Small intestine (tissue), 7 donors: ENCODE measurements at regions not wholly inside any gene's neighbourhood (a gene's known extent, or its start where the extent isn't known, plus 50 kb on each side); places are given as distances from the start of the nearest gene placed in this dataset.
"Not testable (repeated sequence)": the region's sequence is repeated elsewhere in the genome, so short reads cannot be mapped to it uniquely, and the experiment has no call there.

Experiments used
- DNase-seq, 2 donors: peaks; one replicate each; pipeline versions ENCODE4 v3.0.0 to v3.0.0-alpha.2; 2013
- FAIRE-seq: peaks from 2 replicates; lab custom pipeline; 2012; peaks lifted over from hg19 to GRCh38; lab: Jason Lieb, UNC
- H3K27ac ChIP-seq, 3 donors: one replicate each; pipeline ENCODE4 v1.5.1; 2013; ENCODE audit warnings: low read length in 2 of 3, mild to moderate bottlenecking in 2 of 3, control low read depth in 1 of 3, inconsistent platforms in 1 of 3, low read depth in 1 of 3, moderate library complexity in 1 of 3
- H3K27me3 ChIP-seq, 3 donors: one replicate each; pipeline ENCODE4 v1.6.1; 2013; ENCODE audit warnings: low read length in 3 of 3, inconsistent platforms in 1 of 3; ENCODE audit not compliant: control insufficient read depth in 3 of 3, insufficient read depth in 3 of 3
- H3K36me3 ChIP-seq, 3 donors: one replicate each; pipeline ENCODE4 v1.6.1; 2013; ENCODE audit warnings: low read length in 3 of 3, inconsistent platforms in 1 of 3, low read depth in 1 of 3, mild to moderate bottlenecking in 1 of 3, moderate library complexity in 1 of 3; ENCODE audit not compliant: control insufficient read depth in 3 of 3, insufficient read depth in 2 of 3
- H3K4me1 ChIP-seq, 3 donors: one replicate each; pipeline ENCODE4 v1.6.1; 2013; ENCODE audit warnings: low read length in 2 of 3, inconsistent platforms in 1 of 3, low read depth in 1 of 3, mild to moderate bottlenecking in 1 of 3, moderate library complexity in 1 of 3; ENCODE audit not compliant: control insufficient read depth in 3 of 3, insufficient read depth in 2 of 3
- H3K4me3 ChIP-seq, 3 donors: one replicate each; pipeline ENCODE4 v1.5.1; 2013; ENCODE audit warnings: low read length in 3 of 3, control low read depth in 1 of 3, inconsistent platforms in 1 of 3, low read depth in 1 of 3, mild to moderate bottlenecking in 1 of 3, moderate library complexity in 1 of 3
- H3K9me3 ChIP-seq, 2 donors: one replicate each; pipeline ENCODE4 v1.6.1; 2013; ENCODE audit warnings: low read depth in 1 of 2, low read length in 1 of 2; ENCODE audit not compliant: control insufficient read depth in 2 of 2, insufficient read depth in 1 of 2
- WGBS, 3 donors: extraction: QIAGEN DNeasy Blood & Tissue Kit; methylation state at CpG; one replicate each; pipeline ENCODE4 v1.1.7; 2013; 5-methylcytosine and 5-hydroxymethylcytosine counted together
- donor health status: healthy with polysubstance abuse.
- donor health status: control.
- donor health status: control.
- donor health status: Bipolar disorder and iron deficiency.
- donor health status: healthy.

GRCh38 chr2:16738361-16739225 is 73.0 kb upstream of the CYRIA start:
- Histone ChIP-seq H3K4me3 (no peak overlapping the region), H3K9me3 (no peaks in the 10 kb centered on the region), H3K36me3 (no peaks in the 10 kb centered on the region), H3K4me1 (peaks cover 0 to 2% (median 0%) of the 10 kb centered on the region in 3 donors), H3K27me3 (peaks cover 0 to 1% (median 0%) of the 10 kb centered on the region in 3 donors), H3K27ac (no peak overlapping the region)
- 58 to 73% (median 59%) methylated on average over 6 of the region's 6 CpGs for WGBS, 3 donors
- no peak for DNase-seq
- FAIRE-seq = no peak

DNA sequence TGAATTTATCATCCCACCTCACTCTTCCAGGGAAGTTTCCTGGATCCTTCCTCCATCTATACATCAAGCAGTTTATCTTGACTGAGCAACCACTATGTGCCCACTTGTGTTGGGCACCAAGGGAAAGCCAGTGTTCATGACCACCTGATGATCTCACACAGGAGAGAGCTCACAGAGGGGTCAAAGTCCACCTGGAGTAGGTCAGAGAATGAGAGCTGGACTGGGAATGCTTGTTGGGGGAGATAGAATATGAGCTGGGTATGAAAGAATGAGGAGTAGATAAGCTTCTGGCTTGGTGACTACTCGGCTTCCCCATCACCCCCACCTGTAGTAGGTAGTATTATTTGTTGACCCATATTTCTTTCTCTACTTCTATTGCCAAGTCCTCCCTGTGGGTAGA is 72.2 kb upstream of the CYRIA start:
- Histone ChIP-seq H3K4me1 (peaks cover 0 to 2% (median 0%) of the 10 kb centered on the region in 3 donors), H3K27me3 (peaks cover 0 to 4% (median 0%) of the 10 kb centered on the region in 3 donors), H3K36me3 (no peaks in the 10 kb centered on the region), H3K9me3 (no peaks in the 10 kb centered on the region), H3K27ac (no peak overlapping the region), H3K4me3 (no peak overlapping the region)
- WGBS, 3 donors = 36 to 87% (median 50%) methylated on average over 1 of the region's 1 CpG
- FAIRE-seq = no peak
- no peak for DNase-seq

- WGBS, 3 donors = 51 to 70% (median 58%) methylated on average over 2 of the region's 2 CpGs
- H3K4me3 ChIP-seq = no peak overlapping the region
- no peaks in the 10 kb centered on the region for H3K9me3 ChIP-seq
- peaks cover 0 to 4% (median 0%) of the 10 kb centered on the region in 3 donors for H3K27me3 ChIP-seq
- H3K36me3 ChIP-seq = no peaks in the 10 kb centered on the region
- peaks cover 0 to 2% (median 0%) of the 10 kb centered on the region in 3 donors for H3K4me1 ChIP-seq
- FAIRE-seq = no peak
- no peak for DNase-seq
- H3K27ac ChIP-seq = no peak overlapping the region
These were observed 71.0 kb upstream of the CYRIA start for GRCh38 chr2:16736633-16737032.

- FAIRE-seq (no peak), DNase-seq (no peak)
- no peak overlapping the region for H3K4me3 ChIP-seq
- no peak overlapping the region for H3K27ac ChIP-seq
- no peaks in the 10 kb centered on the region for H3K4me1 ChIP-seq
- peaks cover 0 to 4% (median 0%) of the 10 kb centered on the region in 3 donors for H3K27me3 ChIP-seq
- H3K36me3 ChIP-seq = no peaks in the 10 kb centered on the region
- WGBS, 3 donors = 68 to 76% (median 71%) methylated on average over 5 of the region's 5 CpGs
- H3K9me3 ChIP-seq = no peaks in the 10 kb centered on the region
These were observed 63.7 kb upstream of the CYRIA start for GRCh38 chr2:16729335-16729734.

- no peaks in the 10 kb centered on the region for H3K9me3 ChIP-seq
- H3K27ac ChIP-seq = no peak overlapping the region
- no peak for DNase-seq
- FAIRE-seq = no peak
- H3K4me1 ChIP-seq = no peaks in the 10 kb centered on the region
- no peaks in the 10 kb centered on the region for H3K36me3 ChIP-seq
- WGBS, 3 donors = 48 to 61% (median 61%) methylated on average over 4 of the region's 4 CpGs
- no peak overlapping the region for H3K4me3 ChIP-seq
- peaks cover 0 to 3% (median 0%) of the 10 kb centered on the region in 3 donors for H3K27me3 ChIP-seq
These were observed 62.9 kb upstream of the CYRIA start for GRCh38 chr2:16728351-16729136.

DNA sequence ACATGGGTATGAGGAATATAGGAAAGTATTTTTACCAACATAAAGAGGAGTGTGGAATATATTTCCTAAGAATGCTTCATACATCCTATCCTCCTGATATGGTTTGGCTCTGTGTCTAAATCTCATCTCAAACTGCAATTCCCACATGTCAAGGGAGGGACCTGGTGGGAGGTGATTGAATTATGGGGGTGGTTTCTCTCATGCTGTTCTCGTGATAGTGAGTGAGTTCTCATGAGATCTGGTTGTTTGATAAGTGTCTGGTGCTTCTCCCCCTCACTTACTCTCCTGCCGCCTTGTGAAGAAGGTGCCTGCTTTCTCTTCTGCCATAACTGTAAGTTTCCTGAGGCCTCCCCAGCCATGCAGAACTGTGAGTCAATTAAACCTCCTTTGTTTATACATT is 62.2 kb upstream of the CYRIA start:
- H3K4me3 ChIP-seq = not testable (repeated sequence)

DNA sequence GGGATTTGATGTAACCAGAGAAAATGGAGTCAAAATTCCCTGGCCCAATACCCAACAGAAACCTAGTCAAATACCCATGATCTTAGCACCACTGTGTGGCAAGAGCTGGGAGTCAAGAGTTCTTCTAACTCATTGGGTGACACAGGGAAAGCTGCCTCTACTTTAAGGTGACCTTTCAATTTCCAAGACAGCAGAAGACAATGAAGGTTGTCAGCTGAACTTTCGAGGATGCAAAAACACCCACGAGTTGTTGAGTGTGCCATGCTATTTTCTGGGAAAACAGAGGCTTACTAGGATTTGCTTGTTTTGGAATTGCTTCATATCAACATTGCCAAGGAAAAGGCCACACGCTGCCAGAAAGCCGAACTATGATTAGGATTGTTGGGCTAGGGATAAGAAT is 61.6 kb upstream of the CYRIA start:
- H3K4me3 ChIP-seq = no peak overlapping the region
- H3K9me3 ChIP-seq = no peaks in the 10 kb centered on the region
- peaks cover 0 to 3% (median 0%) of the 10 kb centered on the region in 3 donors for H3K27me3 ChIP-seq
- FAIRE-seq (no peak), DNase-seq (no peak)
- H3K4me1 ChIP-seq = no peaks in the 10 kb centered on the region
- H3K36me3 ChIP-seq = no peaks in the 10 kb centered on the region
- 59 to 74% (median 61%) methylated on average over 4 of the region's 4 CpGs for whole genome bisulfite sequencing, 3 donors
- no peak overlapping the region for H3K27ac ChIP-seq

More for the DNA sequence above, 62.2 kb upstream of the CYRIA start:
- H3K27me3 ChIP-seq, H3K36me3 ChIP-seq, H3K9me3 ChIP-seq, DNase-seq, FAIRE-seq, H3K4me1 ChIP-seq, H3K27ac ChIP-seq: not testable (repeated sequence)
- 47 to 58% (median 50%) methylated on average over 2 of the region's 2 CpGs for WGBS, 3 donors

DNA sequence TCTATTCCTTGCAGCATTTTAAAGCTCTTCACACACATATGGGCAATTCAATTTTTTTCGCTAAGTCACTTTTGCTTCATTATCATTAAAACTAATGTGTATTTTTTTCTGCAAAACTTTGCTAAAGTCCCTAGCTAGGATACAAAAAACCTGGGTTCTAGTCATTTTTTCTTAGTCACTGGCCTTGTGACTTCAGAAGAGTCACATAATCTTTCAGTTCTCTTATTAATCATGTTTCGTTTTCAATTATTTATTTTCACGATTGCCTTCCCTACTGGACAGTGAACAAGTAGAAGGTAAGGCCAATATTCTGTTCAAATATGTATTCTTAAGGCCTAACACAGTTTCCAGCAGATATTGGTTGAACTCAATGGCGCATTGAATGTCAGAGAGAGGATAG is 60.9 kb upstream of the CYRIA start:
- Histone ChIP-seq H3K36me3 (no peaks in the 10 kb centered on the region), H3K27me3 (peaks cover 0 to 3% (median 0%) of the 10 kb centered on the region in 3 donors), H3K27ac (no peak overlapping the region), H3K4me3 (no peak overlapping the region), H3K9me3 (no peaks in the 10 kb centered on the region), H3K4me1 (no peaks in the 10 kb centered on the region)
- FAIRE-seq = no peak
- no peak for DNase-seq
- WGBS, 3 donors = 80 to 88% (median 86%) methylated on average over 4 of the region's 4 CpGs
